Neural progenitor cell (in vitro differentiated cells): ENCODE measurements at regions not wholly inside any gene's neighbourhood (a gene's known extent, or its start where the extent isn't known, plus 50 kb on each side); places are given as distances from the start of the nearest gene placed in this dataset.

Experiments
- CTCF ChIP-seq: fragments of 200-600 bp; sonication (generic); IDR thresholded peaks from 2 replicates; pipeline ENCODE4 v1.5.1; 2017; ENCODE audit warnings: antibody characterized with exemption, mild to moderate bottlenecking
- EZH2 ChIP-seq: fragments of 200-600 bp; sonication (generic); IDR thresholded peaks from 2 replicates; pipeline ENCODE4 v1.6.1; 2017; ENCODE audit warnings: antibody characterized with exemption, mild to moderate bottlenecking, moderate library complexity

DNA sequence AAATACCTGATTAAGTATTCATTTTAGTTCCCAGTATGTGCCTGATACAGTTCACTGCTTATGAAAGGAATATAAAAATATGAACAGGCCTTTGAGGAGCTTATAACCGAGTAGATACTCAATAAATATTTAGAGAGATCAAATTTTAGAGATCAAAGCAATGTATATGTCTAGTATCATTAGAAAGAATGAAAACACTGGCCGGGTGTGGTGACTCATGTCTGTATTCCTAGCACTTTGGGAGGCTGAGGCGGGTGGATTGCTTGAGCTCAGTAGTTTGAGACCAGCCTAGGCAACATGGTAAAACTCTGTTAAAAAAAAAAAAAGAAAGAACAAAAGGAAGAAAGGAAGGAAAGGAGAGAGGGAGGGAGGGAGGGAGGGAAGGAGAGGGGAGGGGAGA is 113.2 kb upstream of the EEA1 start:
- TF ChIP-seq CTCF (no peak), EZH2 (no peak)
